ENCODE measurements at regions not wholly inside any gene's neighbourhood (a gene's known extent, or its start where the extent isn't known, plus 50 kb on each side); places are given as distances from the start of the nearest gene placed in this dataset.

DNA sequence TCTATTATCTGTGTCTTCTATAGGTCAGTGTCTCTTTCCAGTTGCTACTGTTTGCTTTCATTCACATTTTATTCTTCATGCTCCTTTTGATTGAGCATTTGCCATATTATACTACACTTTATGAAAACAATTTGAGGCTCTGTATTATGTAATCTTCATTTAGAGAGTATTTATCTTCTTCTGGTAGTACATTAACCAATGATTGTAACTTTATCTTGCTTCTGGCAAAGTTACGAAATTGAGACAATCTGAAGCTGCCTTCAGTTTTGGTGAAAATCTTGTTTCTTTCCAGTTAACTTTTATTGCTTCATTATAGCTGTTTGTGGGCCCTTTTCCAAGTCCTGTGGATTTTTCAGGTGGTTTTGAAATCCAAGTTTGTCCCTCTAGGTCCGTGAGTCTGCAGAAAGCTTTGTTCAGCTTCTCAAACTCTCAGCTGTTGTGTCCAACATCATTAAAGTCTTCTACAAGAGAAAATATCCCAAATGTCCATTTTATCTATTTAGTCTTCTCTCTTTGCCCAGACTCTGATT, 1255.4 kb upstream of the SPRY2 start:
- TF ChIP-seq, protein P1, sequence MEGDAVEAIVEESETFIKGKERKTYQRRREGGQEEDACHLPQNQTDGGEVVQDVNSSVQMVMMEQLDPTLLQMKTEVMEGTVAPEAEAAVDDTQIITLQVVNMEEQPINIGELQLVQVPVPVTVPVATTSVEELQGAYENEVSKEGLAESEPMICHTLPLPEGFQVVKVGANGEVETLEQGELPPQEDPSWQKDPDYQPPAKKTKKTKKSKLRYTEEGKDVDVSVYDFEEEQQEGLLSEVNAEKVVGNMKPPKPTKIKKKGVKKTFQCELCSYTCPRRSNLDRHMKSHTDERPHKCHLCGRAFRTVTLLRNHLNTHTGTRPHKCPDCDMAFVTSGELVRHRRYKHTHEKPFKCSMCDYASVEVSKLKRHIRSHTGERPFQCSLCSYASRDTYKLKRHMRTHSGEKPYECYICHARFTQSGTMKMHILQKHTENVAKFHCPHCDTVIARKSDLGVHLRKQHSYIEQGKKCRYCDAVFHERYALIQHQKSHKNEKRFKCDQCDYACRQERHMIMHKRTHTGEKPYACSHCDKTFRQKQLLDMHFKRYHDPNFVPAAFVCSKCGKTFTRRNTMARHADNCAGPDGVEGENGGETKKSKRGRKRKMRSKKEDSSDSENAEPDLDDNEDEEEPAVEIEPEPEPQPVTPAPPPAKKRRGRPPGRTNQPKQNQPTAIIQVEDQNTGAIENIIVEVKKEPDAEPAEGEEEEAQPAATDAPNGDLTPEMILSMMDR (conservative IDR thresholded peaks at IDR 0.05), result no peak
- TF ChIP-seq ZFX (IDR thresholded peaks at IDR 0.05), result no peak
- H3K27ac ChIP-seq, result no peak overlapping the region

DNA sequence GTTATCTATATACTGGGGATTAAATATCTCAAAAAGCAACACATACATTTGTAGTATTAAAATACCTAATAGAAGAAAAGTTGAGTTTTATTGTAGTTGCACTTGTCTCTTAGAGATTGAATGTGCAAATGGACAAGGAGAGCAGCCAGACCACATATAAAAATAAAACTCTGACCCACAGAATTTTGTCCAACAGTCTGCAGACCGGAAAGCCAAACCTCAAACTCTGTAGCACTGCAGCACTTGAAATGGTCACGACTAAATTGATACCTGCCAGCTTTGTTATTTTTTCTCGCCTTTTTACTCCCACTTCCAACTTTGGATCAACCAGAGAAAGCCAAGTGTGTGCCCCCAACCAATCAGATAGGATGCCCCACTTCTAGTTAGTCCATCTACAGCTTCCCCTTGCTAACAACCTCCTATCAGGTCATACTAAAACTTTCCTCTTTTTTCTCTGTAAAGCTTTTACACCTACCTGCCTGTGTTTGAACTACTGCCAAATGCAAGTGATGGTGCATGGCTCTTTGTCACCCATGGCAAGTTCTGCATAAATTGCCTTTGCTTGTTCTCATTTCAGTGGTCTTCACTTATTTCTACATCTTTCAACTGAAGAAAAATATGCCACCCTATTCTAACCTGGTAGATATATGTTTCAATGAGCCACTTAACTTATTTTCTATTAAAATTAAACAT, 1250.7 kb upstream of the SPRY2 start:
- TF ChIP-seq, protein P1 (conservative IDR thresholded peaks at IDR 0.05), result no peak
- TF ChIP-seq ZFX (IDR thresholded peaks at IDR 0.05), result no peak
- H3K27ac ChIP-seq, result no peak overlapping the region

DNA sequence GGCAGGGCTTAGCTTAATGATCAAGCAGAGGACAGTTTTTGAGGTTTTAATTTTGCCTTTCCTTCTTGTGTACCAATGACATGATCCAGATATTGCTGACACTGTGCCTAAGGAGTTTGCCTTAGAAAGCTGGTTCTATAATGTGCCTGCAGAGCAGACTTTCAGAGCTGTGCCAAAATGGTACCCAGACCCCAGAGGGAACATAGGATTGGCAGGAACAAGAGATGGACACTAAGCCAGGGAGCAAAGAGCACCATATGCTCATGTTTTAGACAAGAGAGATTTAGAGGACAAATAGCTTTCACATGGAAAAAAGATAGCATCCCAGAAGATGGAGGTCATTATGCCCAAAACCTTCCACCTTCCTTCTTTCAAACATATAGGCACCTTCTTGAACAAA, 1241.5 kb upstream of the SPRY2 start:
- no peak overlapping the region for H3K27ac ChIP-seq
- TF ChIP-seq, protein P1 (conservative IDR thresholded peaks at IDR 0.05), result no peak
- no peak for TF ChIP-seq ZFX (IDR thresholded peaks at IDR 0.05)

DNA sequence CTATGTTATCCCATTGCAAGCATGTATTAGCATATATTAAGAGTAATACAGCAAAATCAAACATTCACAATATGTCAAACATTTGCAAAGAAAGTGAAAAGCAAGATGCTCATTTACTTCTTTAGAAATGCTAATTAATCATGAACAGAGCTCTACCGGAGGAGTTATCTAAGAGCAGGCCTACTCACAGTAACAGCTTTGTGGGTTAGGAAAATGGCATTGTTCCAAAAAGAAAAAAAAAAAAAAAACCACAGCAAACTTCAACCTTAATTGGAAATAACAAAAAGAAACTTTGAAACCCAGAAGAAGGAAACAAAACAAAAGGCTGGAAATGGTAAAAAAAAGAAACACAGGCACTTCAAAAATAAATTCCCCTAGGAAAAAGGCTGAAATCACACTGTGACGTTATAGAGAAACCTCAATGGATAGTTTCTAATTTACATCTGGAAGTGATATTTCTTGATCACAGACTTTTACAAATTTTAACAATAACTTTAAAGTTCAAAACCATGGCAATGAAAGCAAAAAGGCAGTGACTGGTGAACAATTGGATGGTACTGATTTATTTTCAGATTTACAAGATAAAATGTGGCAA, 1236.8 kb upstream of the SPRY2 start:
- no peak overlapping the region for H3K27ac ChIP-seq

DNA sequence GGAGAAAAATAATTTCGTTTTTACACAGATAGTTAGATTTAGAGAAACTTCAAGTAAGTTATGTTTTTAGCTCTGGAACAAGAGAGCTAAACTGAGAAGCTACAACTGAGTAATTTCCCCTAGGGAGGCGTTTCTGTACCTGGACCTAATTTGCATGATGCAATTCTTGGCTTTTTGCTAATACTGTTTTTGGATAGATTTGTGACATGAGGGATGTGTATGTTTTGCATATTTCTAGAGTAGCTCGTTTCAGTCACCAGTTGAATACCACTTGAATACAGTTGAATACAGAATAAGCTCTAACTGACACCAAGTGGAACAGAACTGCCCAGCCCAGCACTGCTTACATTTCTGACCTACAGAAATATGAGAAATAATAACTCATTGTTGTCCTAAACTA, 1227.9 kb upstream of the SPRY2 start:
- H3K27ac ChIP-seq, result no peak overlapping the region
- TF ChIP-seq, protein P1 (conservative IDR thresholded peaks at IDR 0.05), result no peak
- no peak for TF ChIP-seq ZFX (IDR thresholded peaks at IDR 0.05)

More for the DNA sequence above, 1236.8 kb upstream of the SPRY2 start:
- TF ChIP-seq, protein P1 (conservative IDR thresholded peaks at IDR 0.05), result no peak
- TF ChIP-seq ZFX (IDR thresholded peaks at IDR 0.05), result no peak

DNA sequence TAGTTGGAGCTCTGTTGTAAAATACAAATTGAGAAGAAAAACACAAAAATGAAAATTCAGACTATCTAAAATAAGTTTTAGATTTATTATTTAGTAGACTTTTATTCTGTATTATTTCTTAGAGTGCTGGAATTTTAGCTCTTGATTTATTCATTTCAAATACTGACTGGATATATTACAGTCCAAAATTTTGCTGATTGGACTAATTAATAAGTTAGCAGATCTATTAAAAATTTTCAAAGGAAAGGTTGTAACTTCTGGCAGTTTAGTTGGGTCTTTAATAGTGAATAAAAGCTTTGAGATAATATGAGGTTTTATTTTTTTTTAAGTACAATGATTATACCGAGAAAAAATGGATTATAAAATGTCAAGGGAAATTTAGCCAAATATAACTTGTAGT, 1224.9 kb upstream of the SPRY2 start:
- no peak overlapping the region for H3K27ac ChIP-seq
- TF ChIP-seq, protein P1 (conservative IDR thresholded peaks at IDR 0.05), result no peak
- no peak for TF ChIP-seq ZFX (IDR thresholded peaks at IDR 0.05)

DNA sequence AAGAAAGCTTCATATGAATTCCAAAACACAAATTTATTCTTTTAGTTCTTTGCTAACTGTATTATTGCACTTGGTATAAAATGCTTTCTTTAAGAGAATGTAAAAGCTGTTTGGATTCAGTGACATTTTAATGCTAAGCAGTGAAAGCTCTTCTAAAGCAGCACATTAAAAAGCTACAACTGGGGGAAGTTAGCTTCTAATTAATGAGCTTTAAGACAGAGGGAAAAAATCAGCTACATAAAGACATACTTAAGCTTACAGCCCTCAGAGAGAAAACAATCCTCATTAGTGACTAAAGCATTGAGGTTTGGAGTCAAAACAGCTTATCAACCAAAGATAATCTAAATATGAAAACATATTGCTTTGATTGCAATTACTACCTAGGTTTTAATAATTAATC, 1222.2 kb upstream of the SPRY2 start:
- no peak overlapping the region for H3K27ac ChIP-seq
- no peak for TF ChIP-seq ZFX (IDR thresholded peaks at IDR 0.05)
- TF ChIP-seq, protein P1 (conservative IDR thresholded peaks at IDR 0.05), result no peak
